SK-N-SH (cell line): ENCODE measurements at regions not wholly inside any gene's neighbourhood (a gene's known extent, or its start where the extent isn't known, plus 50 kb on each side); places are given as distances from the start of the nearest gene placed in this dataset.

Experiments
- CTCF ChIA-PET: fragments of 300-600, 350-600 bp; formaldehyde crosslinking; extraction: SDS; loops from one replicate; lab custom pipeline; 2021; lab: Yijun Ruan, JAX
- POLR2A ChIA-PET: fragments of 350-600 bp; sonication (Branson Sonifier 250); formaldehyde crosslinking; extraction: SDS; loops from one replicate; lab custom pipeline; 2020; ENCODE audit warnings: antibody characterized with exemption, inconsistent platforms; lab: Yijun Ruan, JAX
- DNase-seq: peaks from one replicate; pipeline ENCODE4 v3.0.0; 2012
- H2AFZ ChIP-seq: fragments of 200-600 bp; sonication (generic); 2 replicates; pipeline ENCODE4 v1.8.1; 2016; ENCODE audit warnings: antibody characterized with exemption, mild to moderate bottlenecking, low read depth
- H3F3A ChIP-seq: fragments of 200-600 bp; sonication (generic); replicated peaks from 2 replicates; pipeline ENCODE3; 2016; ENCODE audit warnings: antibody characterized with exemption, mild to moderate bottlenecking; ENCODE audit not compliant: insufficient read depth
- H3K27ac ChIP-seq, 2 experiments: fragments of 200-500 bp in 1 of 2; fragments of 200-600 bp in 1 of 2; sonication (Bioruptor generic) in 1 of 2; sonication (generic), shearing (Covaris generic) in 1 of 2; 2 replicates each; pipeline versions ENCODE4 v1.5.1 to v1.6.1; 2014 to 2016; ENCODE audit warnings: low read depth in 2 of 2, inconsistent platforms in 1 of 2, low read length in 1 of 2, mild to moderate bottlenecking in 1 of 2, mixed read lengths in 1 of 2
- H3K27me3 ChIP-seq: fragments of 200-600 bp; sonication (generic), shearing (Covaris generic); 2 replicates; pipeline ENCODE4 v1.6.1; 2016; ENCODE audit warnings: mixed run types; ENCODE audit not compliant: insufficient read depth
- H3K36me3 ChIP-seq, 2 experiments: fragments of 200-500 bp in 1 of 2; fragments of 200-600 bp in 1 of 2; sonication (Bioruptor generic) in 1 of 2; sonication (generic) in 1 of 2; replicated peaks in 1 of 2; 2 replicates each; pipeline versions ENCODE3 to v1.5.1; 2014 to 2016; ENCODE audit warnings: low read length in 1 of 2, mild to moderate bottlenecking in 1 of 2; ENCODE audit not compliant: insufficient read depth in 2 of 2, control insufficient read depth in 1 of 2
- H3K4me1 ChIP-seq, 2 experiments: fragments of 200-500 bp in 1 of 2; fragments of 200-600 bp in 1 of 2; sonication (Bioruptor generic) in 1 of 2; sonication (generic), shearing (Covaris generic) in 1 of 2; 2 replicates each; pipeline versions ENCODE4 v1.5.1 to v1.6.1; 2014 to 2016; ENCODE audit warnings: low read depth in 1 of 2, low read length in 1 of 2, mixed run types in 1 of 2; ENCODE audit not compliant: insufficient read depth in 2 of 2, control insufficient read depth in 1 of 2
- H3K4me2 ChIP-seq: fragments of 200-600 bp; sonication (generic), shearing (Covaris generic); 2 replicates; pipeline ENCODE4 v1.6.1; 2017; ENCODE audit warnings: mixed run types
- H3K4me3 ChIP-seq, 2 experiments: fragments of 200-500 bp in 1 of 2; fragments of 200-600 bp in 1 of 2; sonication (Bioruptor generic) in 1 of 2; sonication (generic), shearing (Covaris generic) in 1 of 2; 2 replicates each; pipeline versions ENCODE4 v1.5.1 to v1.8.1; 2014 to 2016; ENCODE audit warnings: low read depth in 2 of 2, inconsistent platforms in 1 of 2, low read length in 1 of 2, mild to moderate bottlenecking in 1 of 2, mixed read lengths in 1 of 2, moderate library complexity in 1 of 2
- H3K79me2 ChIP-seq: fragments of 200-600 bp; sonication (generic); 2 replicates; pipeline ENCODE4 v1.8.1; 2017; ENCODE audit warnings: mild to moderate bottlenecking; ENCODE audit not compliant: insufficient read depth
- H3K9ac ChIP-seq: fragments of 200-600 bp; sonication (generic); 2 replicates; pipeline ENCODE4 v1.6.1; 2017; ENCODE audit warnings: mixed run types
- H3K9me2 ChIP-seq: fragments of 200-600 bp; sonication (generic); 2 replicates; pipeline ENCODE4 v1.6.1; 2017; ENCODE audit warnings: mixed run types
- H3K9me3 ChIP-seq: fragments of 200-600 bp; sonication (generic); 2 replicates; pipeline ENCODE4 v1.6.1; 2017; ENCODE audit warnings: mixed run types, mild to moderate bottlenecking, moderate library complexity
- H4K20me1 ChIP-seq: fragments of 200-600 bp; sonication (generic); 2 replicates; pipeline ENCODE4 v1.6.1; 2017; ENCODE audit warnings: mild to moderate bottlenecking, mixed run types; ENCODE audit not compliant: insufficient read depth
- FOSL2 ChIP-seq: IDR thresholded peaks from 2 replicates; pipeline ENCODE4 v1.4.0; 2012; ENCODE audit warnings: low read depth, mild to moderate bottlenecking, moderate library complexity, borderline replicate concordance
- FOXM1 ChIP-seq: IDR thresholded peaks from 2 replicates; pipeline ENCODE4 v1.4.0; 2012; ENCODE audit warnings: low read depth, mild to moderate bottlenecking
- MEF2A ChIP-seq: IDR thresholded peaks from 2 replicates; pipeline ENCODE4 v1.4.0; 2012; ENCODE audit warnings: low read depth, borderline replicate concordance
- MXI1 ChIP-seq: IDR thresholded peaks from 2 replicates; pipeline ENCODE4 v1.6.1; 2012; ENCODE audit warnings: mild to moderate bottlenecking, low read depth, low read length, improper control_type of control experiment
- NFIC ChIP-seq: IDR thresholded peaks from 2 replicates; pipeline ENCODE4 v1.4.0; 2012; ENCODE audit warnings: borderline replicate concordance
- NRF1 ChIP-seq: IDR thresholded peaks from 2 replicates; pipeline ENCODE4 v1.6.1; 2012; ENCODE audit warnings: low read depth, mild to moderate bottlenecking, low read length
- RXRA ChIP-seq: IDR thresholded peaks from 2 replicates; pipeline ENCODE4 v1.4.0; 2012; ENCODE audit warnings: low read depth, mild to moderate bottlenecking, borderline replicate concordance
- SIN3A ChIP-seq: IDR thresholded peaks from 2 replicates; pipeline ENCODE4 v1.6.1; 2012; ENCODE audit warnings: low read depth, mild to moderate bottlenecking, low read length, moderate library complexity, borderline replicate concordance
- TAF1 ChIP-seq: IDR thresholded peaks from 2 replicates; pipeline ENCODE4 v1.6.1; 2012; ENCODE audit warnings: low read depth, mild to moderate bottlenecking, low read length, moderate library complexity, borderline replicate concordance
- WGBS: methylation state at CpG from one replicate; pipeline ENCODE4 v1.1.6; 2017; ENCODE audit warnings: low lambda C conversion rate; 5-methylcytosine and 5-hydroxymethylcytosine counted together
- TF ChIP-seq, protein P1 (sequence below): fragments of 150-350 bp; IDR thresholded peaks from 2 replicates; pipeline ENCODE4 v1.6.1; 2016; ENCODE audit warnings: mild to moderate bottlenecking, low read depth, low read length
- TF ChIP-seq, protein P2 (sequence below): IDR thresholded peaks from 2 replicates; pipeline ENCODE4 v1.6.1; 2012; ENCODE audit warnings: mild to moderate bottlenecking, low read depth, low read length, moderate library complexity
- TF ChIP-seq, protein P3 (sequence below): IDR thresholded peaks from 2 replicates; pipeline ENCODE4 v1.4.0; 2012; ENCODE audit warnings: low read depth, borderline replicate concordance
- TF ChIP-seq, protein P4 (sequence below): IDR thresholded peaks from 2 replicates; pipeline ENCODE4 v1.4.0; 2012; ENCODE audit warnings: low read depth, borderline replicate concordance

DNA sequence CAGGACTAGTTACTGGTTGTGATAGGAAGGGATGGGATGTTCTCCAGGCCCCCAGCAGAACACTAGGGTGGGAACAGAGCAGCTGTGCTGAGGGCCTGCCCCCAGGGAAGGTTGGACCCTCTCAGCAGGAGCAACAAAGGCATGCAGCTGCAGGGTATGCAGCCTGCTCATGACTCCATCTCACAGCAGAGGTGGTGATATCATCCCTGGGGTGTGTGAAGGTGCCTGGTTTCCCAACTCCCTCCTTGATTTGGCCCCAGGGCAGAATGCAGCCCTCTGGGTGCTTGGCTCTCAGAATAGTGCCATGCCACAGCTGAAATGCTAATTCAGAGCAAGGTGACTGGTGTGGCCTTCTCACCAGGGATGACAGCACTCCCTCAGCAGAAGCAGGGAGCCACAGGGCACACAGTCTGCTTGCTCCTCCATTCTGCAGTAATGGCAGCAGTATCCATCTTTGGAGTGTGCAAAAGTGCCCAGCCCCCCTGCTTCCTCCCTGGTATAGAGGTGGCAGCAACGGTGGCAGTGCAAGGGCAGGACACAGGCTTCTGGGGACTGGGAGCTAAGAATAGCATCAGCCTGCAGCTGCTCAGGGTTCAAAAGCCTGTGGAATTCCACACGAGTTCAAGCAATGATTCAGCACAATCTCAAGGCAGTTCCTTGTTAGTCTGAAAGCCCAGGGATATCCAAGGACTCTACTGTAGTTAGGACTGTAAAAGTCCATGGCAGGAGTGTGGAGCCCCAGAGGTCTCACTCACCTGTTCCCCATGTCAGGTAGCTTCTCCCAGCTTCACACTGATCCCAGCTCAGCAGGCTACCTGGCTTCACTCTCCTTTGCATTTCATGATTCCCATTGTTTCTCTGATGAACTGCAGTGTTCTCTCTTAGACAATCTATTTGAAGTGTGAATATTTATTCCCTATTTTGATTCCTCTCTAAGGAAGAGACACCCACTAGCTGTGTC lies 298.1 kb upstream of the FOXG1 start:
- Histone ChIP-seq H3K4me2 (no peak overlapping the region), H3K4me1 (no peaks in the 10 kb centered on the region), H3F3A (no peaks in the 10 kb centered on the region), H2AFZ (no peak overlapping the region), H3K9ac (no peak overlapping the region), H4K20me1 (no peaks in the 10 kb centered on the region), H3K9me2 (no peaks in the 10 kb centered on the region), H3K36me3 (no peaks in the 10 kb centered on the region), H3K27me3 (no peaks in the 10 kb centered on the region), H3K9me3 (no peaks in the 10 kb centered on the region), H3K79me2 (no peaks in the 10 kb centered on the region), H3K27ac (no peak overlapping the region), H3K4me3 (no peak overlapping the region)
- TF ChIP-seq MEF2A (no peak), NFIC (no peak), FOXM1 (no peak), FOSL2 (no peak), SIN3A (no peak), NRF1 (no peak), TAF1 (no peak), MXI1 (no peak), RXRA (no peak)
- TF ChIP-seq, protein P1, sequence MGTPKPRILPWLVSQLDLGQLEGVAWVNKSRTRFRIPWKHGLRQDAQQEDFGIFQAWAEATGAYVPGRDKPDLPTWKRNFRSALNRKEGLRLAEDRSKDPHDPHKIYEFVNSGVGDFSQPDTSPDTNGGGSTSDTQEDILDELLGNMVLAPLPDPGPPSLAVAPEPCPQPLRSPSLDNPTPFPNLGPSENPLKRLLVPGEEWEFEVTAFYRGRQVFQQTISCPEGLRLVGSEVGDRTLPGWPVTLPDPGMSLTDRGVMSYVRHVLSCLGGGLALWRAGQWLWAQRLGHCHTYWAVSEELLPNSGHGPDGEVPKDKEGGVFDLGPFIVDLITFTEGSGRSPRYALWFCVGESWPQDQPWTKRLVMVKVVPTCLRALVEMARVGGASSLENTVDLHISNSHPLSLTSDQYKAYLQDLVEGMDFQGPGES = no peak
- TF ChIP-seq, protein P2, sequence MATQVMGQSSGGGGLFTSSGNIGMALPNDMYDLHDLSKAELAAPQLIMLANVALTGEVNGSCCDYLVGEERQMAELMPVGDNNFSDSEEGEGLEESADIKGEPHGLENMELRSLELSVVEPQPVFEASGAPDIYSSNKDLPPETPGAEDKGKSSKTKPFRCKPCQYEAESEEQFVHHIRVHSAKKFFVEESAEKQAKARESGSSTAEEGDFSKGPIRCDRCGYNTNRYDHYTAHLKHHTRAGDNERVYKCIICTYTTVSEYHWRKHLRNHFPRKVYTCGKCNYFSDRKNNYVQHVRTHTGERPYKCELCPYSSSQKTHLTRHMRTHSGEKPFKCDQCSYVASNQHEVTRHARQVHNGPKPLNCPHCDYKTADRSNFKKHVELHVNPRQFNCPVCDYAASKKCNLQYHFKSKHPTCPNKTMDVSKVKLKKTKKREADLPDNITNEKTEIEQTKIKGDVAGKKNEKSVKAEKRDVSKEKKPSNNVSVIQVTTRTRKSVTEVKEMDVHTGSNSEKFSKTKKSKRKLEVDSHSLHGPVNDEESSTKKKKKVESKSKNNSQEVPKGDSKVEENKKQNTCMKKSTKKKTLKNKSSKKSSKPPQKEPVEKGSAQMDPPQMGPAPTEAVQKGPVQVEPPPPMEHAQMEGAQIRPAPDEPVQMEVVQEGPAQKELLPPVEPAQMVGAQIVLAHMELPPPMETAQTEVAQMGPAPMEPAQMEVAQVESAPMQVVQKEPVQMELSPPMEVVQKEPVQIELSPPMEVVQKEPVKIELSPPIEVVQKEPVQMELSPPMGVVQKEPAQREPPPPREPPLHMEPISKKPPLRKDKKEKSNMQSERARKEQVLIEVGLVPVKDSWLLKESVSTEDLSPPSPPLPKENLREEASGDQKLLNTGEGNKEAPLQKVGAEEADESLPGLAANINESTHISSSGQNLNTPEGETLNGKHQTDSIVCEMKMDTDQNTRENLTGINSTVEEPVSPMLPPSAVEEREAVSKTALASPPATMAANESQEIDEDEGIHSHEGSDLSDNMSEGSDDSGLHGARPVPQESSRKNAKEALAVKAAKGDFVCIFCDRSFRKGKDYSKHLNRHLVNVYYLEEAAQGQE = no peak
- TF ChIP-seq, protein P3, sequence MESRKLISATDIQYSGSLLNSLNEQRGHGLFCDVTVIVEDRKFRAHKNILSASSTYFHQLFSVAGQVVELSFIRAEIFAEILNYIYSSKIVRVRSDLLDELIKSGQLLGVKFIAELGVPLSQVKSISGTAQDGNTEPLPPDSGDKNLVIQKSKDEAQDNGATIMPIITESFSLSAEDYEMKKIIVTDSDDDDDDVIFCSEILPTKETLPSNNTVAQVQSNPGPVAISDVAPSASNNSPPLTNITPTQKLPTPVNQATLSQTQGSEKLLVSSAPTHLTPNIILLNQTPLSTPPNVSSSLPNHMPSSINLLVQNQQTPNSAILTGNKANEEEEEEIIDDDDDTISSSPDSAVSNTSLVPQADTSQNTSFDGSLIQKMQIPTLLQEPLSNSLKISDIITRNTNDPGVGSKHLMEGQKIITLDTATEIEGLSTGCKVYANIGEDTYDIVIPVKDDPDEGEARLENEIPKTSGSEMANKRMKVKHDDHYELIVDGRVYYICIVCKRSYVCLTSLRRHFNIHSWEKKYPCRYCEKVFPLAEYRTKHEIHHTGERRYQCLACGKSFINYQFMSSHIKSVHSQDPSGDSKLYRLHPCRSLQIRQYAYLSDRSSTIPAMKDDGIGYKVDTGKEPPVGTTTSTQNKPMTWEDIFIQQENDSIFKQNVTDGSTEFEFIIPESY = no peak
- TF ChIP-seq, protein P4, sequence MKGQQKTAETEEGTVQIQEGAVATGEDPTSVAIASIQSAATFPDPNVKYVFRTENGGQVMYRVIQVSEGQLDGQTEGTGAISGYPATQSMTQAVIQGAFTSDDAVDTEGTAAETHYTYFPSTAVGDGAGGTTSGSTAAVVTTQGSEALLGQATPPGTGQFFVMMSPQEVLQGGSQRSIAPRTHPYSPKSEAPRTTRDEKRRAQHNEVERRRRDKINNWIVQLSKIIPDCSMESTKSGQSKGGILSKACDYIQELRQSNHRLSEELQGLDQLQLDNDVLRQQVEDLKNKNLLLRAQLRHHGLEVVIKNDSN = no peak
- WGBS = 0% methylated on average over 1 of the region's 2 CpGs
- ChIA-PET POLR2A (no interaction called here), CTCF (no interaction called here)
- no peak for DNase-seq
